ENCODE measurements at regions not wholly inside any gene's neighbourhood (a gene's known extent, or its start where the extent isn't known, plus 50 kb on each side); places are given as distances from the start of the nearest gene placed in this dataset.

GRCh38 chr9:31248156-31248555 lies 1136.3 kb upstream of the ACO1 start:
- TF ChIP-seq, protein P1, sequence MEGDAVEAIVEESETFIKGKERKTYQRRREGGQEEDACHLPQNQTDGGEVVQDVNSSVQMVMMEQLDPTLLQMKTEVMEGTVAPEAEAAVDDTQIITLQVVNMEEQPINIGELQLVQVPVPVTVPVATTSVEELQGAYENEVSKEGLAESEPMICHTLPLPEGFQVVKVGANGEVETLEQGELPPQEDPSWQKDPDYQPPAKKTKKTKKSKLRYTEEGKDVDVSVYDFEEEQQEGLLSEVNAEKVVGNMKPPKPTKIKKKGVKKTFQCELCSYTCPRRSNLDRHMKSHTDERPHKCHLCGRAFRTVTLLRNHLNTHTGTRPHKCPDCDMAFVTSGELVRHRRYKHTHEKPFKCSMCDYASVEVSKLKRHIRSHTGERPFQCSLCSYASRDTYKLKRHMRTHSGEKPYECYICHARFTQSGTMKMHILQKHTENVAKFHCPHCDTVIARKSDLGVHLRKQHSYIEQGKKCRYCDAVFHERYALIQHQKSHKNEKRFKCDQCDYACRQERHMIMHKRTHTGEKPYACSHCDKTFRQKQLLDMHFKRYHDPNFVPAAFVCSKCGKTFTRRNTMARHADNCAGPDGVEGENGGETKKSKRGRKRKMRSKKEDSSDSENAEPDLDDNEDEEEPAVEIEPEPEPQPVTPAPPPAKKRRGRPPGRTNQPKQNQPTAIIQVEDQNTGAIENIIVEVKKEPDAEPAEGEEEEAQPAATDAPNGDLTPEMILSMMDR (IDR thresholded peaks at IDR 0.05): no peak

DNA sequence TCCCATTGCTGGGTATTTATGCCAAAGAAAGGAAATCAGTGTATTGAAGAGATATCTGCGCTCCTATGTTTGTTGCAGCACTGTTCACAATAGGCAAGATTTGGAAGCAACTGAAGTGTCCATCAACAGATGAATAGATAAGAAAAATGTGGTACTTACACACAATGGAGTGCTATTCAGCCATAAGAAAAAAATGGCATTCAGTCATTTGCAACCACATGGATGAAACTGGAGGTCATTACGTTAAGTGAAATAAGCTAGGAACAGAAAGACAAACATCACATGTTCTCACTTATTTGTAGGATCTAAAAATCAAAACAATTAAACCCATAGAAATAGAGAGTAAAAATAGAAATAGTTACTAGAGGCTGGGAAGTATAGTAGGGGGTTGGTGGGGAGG lies 1133.1 kb upstream of the ACO1 start:
- TF ChIP-seq, protein P1 (IDR thresholded peaks at IDR 0.05): no peak

DNA sequence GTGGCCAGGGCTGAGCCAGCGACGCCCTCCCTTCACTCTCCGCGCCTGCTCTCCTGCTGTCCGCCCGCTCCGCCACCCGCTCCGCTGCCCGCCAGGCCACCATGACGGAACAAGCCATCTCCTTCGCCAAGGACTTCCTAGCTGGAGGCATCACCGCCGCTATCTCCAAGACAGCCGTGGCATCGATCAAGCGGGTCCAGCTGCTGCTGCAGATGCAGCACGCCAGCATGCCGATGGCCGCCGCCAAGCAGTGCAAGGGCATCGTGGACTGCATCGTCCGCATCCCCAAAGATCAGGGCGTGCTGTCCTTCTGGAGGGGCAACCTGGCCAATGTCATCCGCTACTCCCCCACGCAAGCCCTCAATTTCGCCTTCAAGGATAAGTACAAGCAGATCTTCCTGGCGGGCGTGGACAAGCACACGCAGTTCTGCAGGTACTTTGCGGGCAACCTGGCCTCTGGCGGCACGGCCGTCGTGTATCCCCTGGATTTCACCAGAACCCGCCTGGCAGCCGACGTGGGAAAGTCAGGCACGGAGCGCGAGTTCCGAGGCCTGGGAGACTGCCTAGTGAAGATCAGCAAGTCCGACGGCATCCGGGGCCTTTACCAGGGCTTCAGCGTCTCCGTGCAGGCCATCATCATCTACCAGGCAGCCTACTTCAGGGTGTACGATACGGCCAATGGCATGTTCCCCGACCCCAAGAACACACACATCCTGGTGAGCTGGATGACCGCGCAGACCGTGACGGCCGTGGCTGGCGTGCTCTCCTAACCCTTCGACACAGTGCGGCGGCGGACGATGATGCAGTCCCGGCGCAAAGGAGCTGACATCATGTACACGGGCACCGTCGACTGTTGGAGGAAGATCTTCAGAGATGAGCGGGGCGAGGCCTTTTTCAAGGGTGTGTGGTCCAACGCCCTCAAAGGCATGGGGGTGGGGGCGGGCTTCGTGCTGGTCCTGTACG lies 1130.4 kb upstream of the ACO1 start:
- TF ChIP-seq, protein P1 (IDR thresholded peaks at IDR 0.05): no peak

- TF ChIP-seq, protein P1 (IDR thresholded peaks at IDR 0.05): no peak
Observed at GRCh38 chr9:31255211-31255610, 1129.2 kb upstream of the ACO1 start.

- TF ChIP-seq, protein P1 (IDR thresholded peaks at IDR 0.05): no peak
Observed at GRCh38 chr9:31259824-31260223, 1124.6 kb upstream of the ACO1 start.

GRCh38 chr9:31272456-31273295 lies 1111.8 kb upstream of the ACO1 start:
- TF ChIP-seq, protein P1 (IDR thresholded peaks at IDR 0.05): no peak

DNA sequence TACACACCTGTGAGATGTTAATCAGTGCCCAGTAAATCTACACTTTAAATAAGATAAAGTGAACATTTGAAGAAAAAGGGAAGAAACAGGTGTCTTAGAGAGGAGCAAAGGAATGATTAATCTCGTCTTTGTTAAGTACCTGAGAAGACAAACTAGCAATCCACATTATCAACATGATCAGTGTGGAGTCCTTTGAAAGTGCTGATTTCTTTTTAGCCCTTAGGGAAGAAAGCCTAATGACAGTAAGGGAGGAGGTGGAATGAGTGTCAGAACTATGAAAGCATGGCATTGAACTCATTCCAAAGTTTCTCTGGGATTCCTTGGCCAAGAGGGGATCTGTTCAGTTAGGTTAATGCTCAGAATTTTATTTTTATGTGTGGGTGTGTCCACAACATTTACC lies 1109.0 kb upstream of the ACO1 start:
- TF ChIP-seq, protein P1 (IDR thresholded peaks at IDR 0.05): no peak
